H9 (cell line): ENCODE measurements at regions not wholly inside any gene's neighbourhood (a gene's known extent, or its start where the extent isn't known, plus 50 kb on each side); places are given as distances from the start of the nearest gene placed in this dataset.

Experiments used
- DNase-seq: peaks from one replicate; pipeline ENCODE4 v3.0.0-alpha.2; 2017
- H2AFZ ChIP-seq: one replicate; pipeline ENCODE4 v1.6.1; 2013; ENCODE audit warnings: mild to moderate bottlenecking, low read length, control low read depth, moderate library complexity
- H2AK5ac ChIP-seq: 2 replicates; pipeline ENCODE4 v1.6.1; 2013; ENCODE audit warnings: low read length, control low read depth, mixed read lengths; ENCODE audit not compliant: insufficient read length
- H2BK120ac ChIP-seq: one replicate; pipeline ENCODE4 v1.6.1; 2013; ENCODE audit warnings: low read depth, mild to moderate bottlenecking, low read length, control low read depth, inconsistent platforms; ENCODE audit not compliant: poor library complexity, severe bottlenecking
- H2BK12ac ChIP-seq: 2 replicates; pipeline ENCODE4 v1.6.1; 2013; ENCODE audit warnings: low read length, control low read depth, mixed read lengths, low read depth; ENCODE audit not compliant: insufficient read length
- H2BK15ac ChIP-seq: 2 replicates; pipeline ENCODE4 v1.6.1; 2013; ENCODE audit warnings: low read depth, low read length, control low read depth
- H2BK20ac ChIP-seq: one replicate; pipeline ENCODE4 v1.6.1; 2013; ENCODE audit warnings: low read depth, mild to moderate bottlenecking, low read length, control low read depth, inconsistent platforms; ENCODE audit not compliant: poor library complexity, severe bottlenecking
- H2BK5ac ChIP-seq: 2 replicates; pipeline ENCODE4 v1.6.1; 2013; ENCODE audit warnings: low read length, control low read depth, mixed read lengths; ENCODE audit not compliant: insufficient read length
- H3K14ac ChIP-seq: 2 replicates; pipeline ENCODE4 v1.6.1; 2013; ENCODE audit warnings: low read length, control low read depth; ENCODE audit not compliant: insufficient read depth
- H3K18ac ChIP-seq: 2 replicates; pipeline ENCODE4 v1.6.1; 2013; ENCODE audit warnings: low read depth, mild to moderate bottlenecking, mixed read lengths, low read length, control low read depth; ENCODE audit not compliant: insufficient read length
- H3K23ac ChIP-seq: 2 replicates; pipeline ENCODE4 v1.6.1; 2013; ENCODE audit warnings: low read length, control low read depth, mixed read lengths, low read depth; ENCODE audit not compliant: insufficient read length
- H3K23me2 ChIP-seq: 2 replicates; pipeline ENCODE4 v1.6.1; 2013; ENCODE audit warnings: low read depth, mild to moderate bottlenecking, mixed read lengths, low read length, control low read depth; ENCODE audit not compliant: insufficient read length, poor library complexity, severe bottlenecking
- H3K27ac ChIP-seq: 2 replicates; pipeline ENCODE4 v1.5.1; 2013; ENCODE audit warnings: low read length, control low read depth, mixed read lengths, low read depth; ENCODE audit not compliant: insufficient read length
- H3K27me3 ChIP-seq: 2 replicates; pipeline ENCODE4 v1.6.1; 2013; ENCODE audit warnings: low read length, control low read depth, inconsistent platforms; ENCODE audit not compliant: insufficient read depth
- H3K4ac ChIP-seq: 2 replicates; pipeline ENCODE4 v1.6.1; 2013; ENCODE audit warnings: low read depth, mild to moderate bottlenecking, control low read depth, inconsistent platforms, low read length, moderate library complexity
- H3K4me1 ChIP-seq: 2 replicates; pipeline ENCODE4 v1.6.1; 2013; ENCODE audit warnings: low read length, control low read depth, inconsistent platforms; ENCODE audit not compliant: insufficient read depth
- H3K4me2 ChIP-seq: 2 replicates; pipeline ENCODE4 v1.6.1; 2013; ENCODE audit warnings: low read length, control low read depth, mixed read lengths; ENCODE audit not compliant: insufficient read length, insufficient read depth
- H3K56ac ChIP-seq: 2 replicates; pipeline ENCODE4 v1.6.1; 2013; ENCODE audit warnings: low read depth, mild to moderate bottlenecking, mixed read lengths, low read length, control low read depth; ENCODE audit not compliant: insufficient read length
- H3K79me1 ChIP-seq: 2 replicates; pipeline ENCODE4 v1.6.1; 2013; ENCODE audit warnings: low read depth, mild to moderate bottlenecking, moderate library complexity, low read length, control low read depth, inconsistent platforms; ENCODE audit not compliant: insufficient read depth, poor library complexity, severe bottlenecking
- H3K79me2 ChIP-seq: 2 replicates; pipeline ENCODE4 v1.6.1; 2013; ENCODE audit warnings: low read length, control low read depth, inconsistent platforms; ENCODE audit not compliant: insufficient read depth
- H3K9ac ChIP-seq: 2 replicates; pipeline ENCODE4 v1.6.1; 2013; ENCODE audit warnings: low read length, control low read depth, mixed read lengths; ENCODE audit not compliant: insufficient read length; ENCODE audit errors: extremely low read depth
- H3K9me3 ChIP-seq: one replicate; pipeline ENCODE4 v1.6.1; 2013; ENCODE audit warnings: low read depth, low read length, inconsistent platforms; ENCODE audit not compliant: control insufficient read depth
- H3T11ph ChIP-seq: one replicate; pipeline ENCODE4 v1.6.1; 2013; ENCODE audit warnings: mild to moderate bottlenecking, low read length, control low read depth, inconsistent platforms
- H4K20me1 ChIP-seq: one replicate; pipeline ENCODE4 v1.6.1; 2013; ENCODE audit not compliant: control insufficient read depth, insufficient read length, insufficient read depth
- H4K5ac ChIP-seq: 2 replicates; pipeline ENCODE4 v1.6.1; 2013; ENCODE audit warnings: low read depth, mild to moderate bottlenecking, mixed read lengths, low read length, control low read depth; ENCODE audit not compliant: insufficient read length
- H4K8ac ChIP-seq: replicated peaks from 2 replicates; pipeline ENCODE4 v1.6.1; 2013; ENCODE audit warnings: low read length, control low read depth, mixed read lengths, low read depth; ENCODE audit not compliant: insufficient read length
- H4K91ac ChIP-seq: 2 replicates; pipeline ENCODE4 v1.6.1; 2013; ENCODE audit warnings: low read depth, mild to moderate bottlenecking, moderate library complexity, mixed read lengths, low read length, control low read depth; ENCODE audit not compliant: insufficient read length
- H3K27ac Mint-ChIP-seq, 3 experiments: 2 replicates in 2 of 3; 3 replicates in 1 of 3; pipeline ENCODE4 v1.8.0; 2020 to 2021; ENCODE audit warnings: mixed read lengths in 3 of 3, mild to moderate bottlenecking in 1 of 3, moderate library complexity in 1 of 3
- H3K27me3 Mint-ChIP-seq: 2 replicates; pipeline ENCODE4 v1.8.0; 2021; ENCODE audit warnings: low read depth, mild to moderate bottlenecking, moderate library complexity, mixed read lengths
- H3K36me3 Mint-ChIP-seq, 3 experiments: 2 replicates in 2 of 3; 3 replicates in 1 of 3; pipeline ENCODE4 v1.8.0; 2020 to 2021; ENCODE audit warnings: low read depth in 3 of 3, mixed read lengths in 3 of 3; ENCODE audit not compliant: insufficient read depth in 1 of 3
- H3K4me1 Mint-ChIP-seq, 2 experiments: 2 replicates each; pipeline ENCODE4 v1.8.0; 2020; ENCODE audit warnings: mixed read lengths in 2 of 2
- H3K4me3 Mint-ChIP-seq, 2 experiments: 2 replicates in 1 of 2; 3 replicates in 1 of 2; pipeline ENCODE4 v1.8.0; 2020 to 2021; ENCODE audit warnings: mild to moderate bottlenecking in 2 of 2, mixed read lengths in 2 of 2, moderate library complexity in 1 of 2
- H3K9me3 Mint-ChIP-seq, 2 experiments: 2 replicates in 1 of 2; 3 replicates in 1 of 2; pipeline ENCODE4 v1.8.0; 2020; ENCODE audit warnings: mild to moderate bottlenecking in 2 of 2, mixed read lengths in 2 of 2, moderate library complexity in 1 of 2
- WGBS: extraction: QIAGEN DNeasy Blood & Tissue Kit; methylation state at CpG from one replicate; pipeline ENCODE4 v1.1.7; 2013; ENCODE audit warnings: missing lambda C conversion rate, low lambda C conversion rate, mixed read lengths; ENCODE audit not compliant: insufficient read length; ENCODE audit errors: extremely low coverage; 5-methylcytosine and 5-hydroxymethylcytosine counted together
- TF ChIP-seq, protein P1 (sequence below): fragments of 200-600 bp; sonication (generic); conservative IDR thresholded peaks from 3 replicates; pipeline ENCODE4 v1.8.0; 2021; ENCODE audit warnings: antibody characterized with exemption, mild to moderate bottlenecking

- H3K9me3 ChIP-seq: no peaks in the 10 kb centered on the region
- H2BK12ac ChIP-seq: no peak overlapping the region
- H3K79me1 ChIP-seq: no peaks in the 10 kb centered on the region
- H3K27ac Mint-ChIP-seq: no peak overlapping the region
- H3K4me3 Mint-ChIP-seq: no peak overlapping the region
- no peak overlapping the region for H3K9ac ChIP-seq
- no peaks in the 10 kb centered on the region for H3K79me2 ChIP-seq
- H3T11ph ChIP-seq: no peak overlapping the region
- H3K27me3 ChIP-seq: no peaks in the 10 kb centered on the region
- no peak overlapping the region for H3K18ac ChIP-seq
- no peak overlapping the region for H2BK15ac ChIP-seq
- no peak overlapping the region for H2BK20ac ChIP-seq
- H3K56ac ChIP-seq: no peak overlapping the region
- no peak overlapping the region for H3K14ac ChIP-seq
- no peak overlapping the region for H2BK120ac ChIP-seq
- H2BK5ac ChIP-seq: no peak overlapping the region
- TF ChIP-seq, protein P1, sequence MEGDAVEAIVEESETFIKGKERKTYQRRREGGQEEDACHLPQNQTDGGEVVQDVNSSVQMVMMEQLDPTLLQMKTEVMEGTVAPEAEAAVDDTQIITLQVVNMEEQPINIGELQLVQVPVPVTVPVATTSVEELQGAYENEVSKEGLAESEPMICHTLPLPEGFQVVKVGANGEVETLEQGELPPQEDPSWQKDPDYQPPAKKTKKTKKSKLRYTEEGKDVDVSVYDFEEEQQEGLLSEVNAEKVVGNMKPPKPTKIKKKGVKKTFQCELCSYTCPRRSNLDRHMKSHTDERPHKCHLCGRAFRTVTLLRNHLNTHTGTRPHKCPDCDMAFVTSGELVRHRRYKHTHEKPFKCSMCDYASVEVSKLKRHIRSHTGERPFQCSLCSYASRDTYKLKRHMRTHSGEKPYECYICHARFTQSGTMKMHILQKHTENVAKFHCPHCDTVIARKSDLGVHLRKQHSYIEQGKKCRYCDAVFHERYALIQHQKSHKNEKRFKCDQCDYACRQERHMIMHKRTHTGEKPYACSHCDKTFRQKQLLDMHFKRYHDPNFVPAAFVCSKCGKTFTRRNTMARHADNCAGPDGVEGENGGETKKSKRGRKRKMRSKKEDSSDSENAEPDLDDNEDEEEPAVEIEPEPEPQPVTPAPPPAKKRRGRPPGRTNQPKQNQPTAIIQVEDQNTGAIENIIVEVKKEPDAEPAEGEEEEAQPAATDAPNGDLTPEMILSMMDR: no peak
- no peaks in the 10 kb centered on the region for H3K9me3 Mint-ChIP-seq
- H2AK5ac ChIP-seq: no peak overlapping the region
- no peaks in the 10 kb centered on the region for H3K36me3 Mint-ChIP-seq
- no peak overlapping the region for H3K27ac ChIP-seq
- no peaks in the 10 kb centered on the region for H3K4me1 Mint-ChIP-seq
- H4K91ac ChIP-seq: no peak overlapping the region
- no peak overlapping the region for H3K4ac ChIP-seq
- WGBS: no CpG with 5 or more reads among the region's 2 CpGs
- no peak overlapping the region for H3K23ac ChIP-seq
- no peak overlapping the region for H4K8ac ChIP-seq
- no peak overlapping the region for H4K5ac ChIP-seq
- no peak overlapping the region for H3K4me2 ChIP-seq
- no peaks in the 10 kb centered on the region for H3K27me3 Mint-ChIP-seq
- H2AFZ ChIP-seq: no peak overlapping the region
- no peaks in the 10 kb centered on the region for H4K20me1 ChIP-seq
- DNase-seq: no peak
- H3K23me2 ChIP-seq: no peaks in the 10 kb centered on the region
- H3K4me1 ChIP-seq: no peaks in the 10 kb centered on the region
Observed at GRCh38 chr3:147002721-147003120, 397.6 kb upstream of the PLSCR5 start.
